ENCODE measurements at regions not wholly inside any gene's neighbourhood (a gene's known extent, or its start where the extent isn't known, plus 50 kb on each side); places are given as distances from the start of the nearest gene placed in this dataset.

- Histone ChIP-seq H3K9me2 (ENCODE audit: low read depth, low read length) (no peaks in the 10 kb centered on the region), H3K36me3 (ENCODE audit: insufficient read depth, low read length) (no peaks in the 10 kb centered on the region), H3F3A (ENCODE audit: insufficient read depth, low read length) (no peaks in the 10 kb centered on the region), H4K20me1 (ENCODE audit: insufficient read depth, low read length) (no peaks in the 10 kb centered on the region), H3K4me3 (ENCODE audit: low read depth, low read length, poor library complexity, severe bottlenecking) (no peak overlapping the region), H2AFZ (ENCODE audit: low read length) (no peak overlapping the region), H3K79me2 (ENCODE audit: insufficient read depth, low read length) (no peaks in the 10 kb centered on the region), H3K27ac (ENCODE audit: low read depth, low read length, poor library complexity, severe bottlenecking) (no peak overlapping the region), H3K4me2 (ENCODE audit: low read length) (no peak overlapping the region), H3K9ac (ENCODE audit: low read length) (no peak overlapping the region), H3K4me1 (ENCODE audit: insufficient read depth, low read length, severe bottlenecking) (no peaks in the 10 kb centered on the region), H3K9me3 (ENCODE audit: low read length) (no peaks in the 10 kb centered on the region), H3K27me3 (ENCODE audit: insufficient read depth, low read length) (no peaks in the 10 kb centered on the region)
- TF ChIP-seq CTCF (IDR thresholded peaks at IDR 0.05; ENCODE audit: low read length) (no peak), EZH2 (IDR thresholded peaks at IDR 0.05; ENCODE audit: borderline replicate concordance, low read length) (no peak)
Observed at GRCh38 chr10:52636874-52637273, 135.7 kb downstream of the MBL2 start.

- no peaks in the 10 kb centered on the region for H4K20me1 ChIP-seq (ENCODE audit: insufficient read depth, low read length)
- no peaks in the 10 kb centered on the region for H3K36me3 ChIP-seq (ENCODE audit: insufficient read depth, low read length)
- no peak overlapping the region for H3K27ac ChIP-seq (ENCODE audit: low read depth, low read length, poor library complexity, severe bottlenecking)
- no peaks in the 10 kb centered on the region for H3K27me3 ChIP-seq (ENCODE audit: insufficient read depth, low read length)
- H3K9me2 ChIP-seq (ENCODE audit: low read depth, low read length), result no peaks in the 10 kb centered on the region
- H3K4me2 ChIP-seq (ENCODE audit: low read length), result no peak overlapping the region
- H2AFZ ChIP-seq (ENCODE audit: low read length), result no peak overlapping the region
- H3F3A ChIP-seq (ENCODE audit: insufficient read depth, low read length), result no peaks in the 10 kb centered on the region
- H3K4me1 ChIP-seq (ENCODE audit: insufficient read depth, low read length, severe bottlenecking), result no peaks in the 10 kb centered on the region
- TF ChIP-seq CTCF (IDR thresholded peaks at IDR 0.05; ENCODE audit: low read length) (no peak), EZH2 (IDR thresholded peaks at IDR 0.05; ENCODE audit: borderline replicate concordance, low read length) (no peak)
- H3K79me2 ChIP-seq (ENCODE audit: insufficient read depth, low read length), result no peaks in the 10 kb centered on the region
- no peak overlapping the region for H3K9ac ChIP-seq (ENCODE audit: low read length)
- no peaks in the 10 kb centered on the region for H3K9me3 ChIP-seq (ENCODE audit: low read length)
- H3K4me3 ChIP-seq (ENCODE audit: low read depth, low read length, poor library complexity, severe bottlenecking), result no peak overlapping the region
Observed at GRCh38 chr10:52637592-52637991, 135.0 kb downstream of the MBL2 start.

GRCh38 chr10:52639652-52640051 is 132.9 kb downstream of the MBL2 start:
- H3K9ac ChIP-seq (ENCODE audit: low read length), result no peak overlapping the region
- no peak overlapping the region for H3K27ac ChIP-seq (ENCODE audit: low read depth, low read length, poor library complexity, severe bottlenecking)
- no peaks in the 10 kb centered on the region for H3K79me2 ChIP-seq (ENCODE audit: insufficient read depth, low read length)
- H3K4me1 ChIP-seq (ENCODE audit: insufficient read depth, low read length, severe bottlenecking), result no peaks in the 10 kb centered on the region
- no peaks in the 10 kb centered on the region for H3K36me3 ChIP-seq (ENCODE audit: insufficient read depth, low read length)
- no peaks in the 10 kb centered on the region for H3K27me3 ChIP-seq (ENCODE audit: insufficient read depth, low read length)
- H3F3A ChIP-seq (ENCODE audit: insufficient read depth, low read length), result no peaks in the 10 kb centered on the region
- no peaks in the 10 kb centered on the region for H4K20me1 ChIP-seq (ENCODE audit: insufficient read depth, low read length)
- H3K9me3 ChIP-seq (ENCODE audit: low read length), result no peaks in the 10 kb centered on the region
- TF ChIP-seq EZH2 (IDR thresholded peaks at IDR 0.05; ENCODE audit: borderline replicate concordance, low read length) (no peak), CTCF (IDR thresholded peaks at IDR 0.05; ENCODE audit: low read length) (no peak)
- no peak overlapping the region for H2AFZ ChIP-seq (ENCODE audit: low read length)
- H3K4me2 ChIP-seq (ENCODE audit: low read length), result no peak overlapping the region
- H3K9me2 ChIP-seq (ENCODE audit: low read depth, low read length), result no peaks in the 10 kb centered on the region
- H3K4me3 ChIP-seq (ENCODE audit: low read depth, low read length, poor library complexity, severe bottlenecking), result no peak overlapping the region
